Stimulated activated CD8-positive, alpha-beta memory T cell treated with anti-CD3 and anti-CD28 coated beads, Interleukin-15, amount 100 ng/mL, for 4 hours (primary cell): ENCODE measurements at regions not wholly inside any gene's neighbourhood (a gene's known extent, or its start where the extent isn't known, plus 50 kb on each side); places are given as distances from the start of the nearest gene placed in this dataset.
"Not testable (repeated sequence)": the region's sequence is repeated elsewhere in the genome, so short reads cannot be mapped to it uniquely, and the experiment has no call there.

Experiments used
- DNase-seq, 2 donors: peaks; one replicate each; pipeline ENCODE4 v3.0.0-alpha.2; 2020; ENCODE audit warnings: low read depth in 2 of 2

DNA sequence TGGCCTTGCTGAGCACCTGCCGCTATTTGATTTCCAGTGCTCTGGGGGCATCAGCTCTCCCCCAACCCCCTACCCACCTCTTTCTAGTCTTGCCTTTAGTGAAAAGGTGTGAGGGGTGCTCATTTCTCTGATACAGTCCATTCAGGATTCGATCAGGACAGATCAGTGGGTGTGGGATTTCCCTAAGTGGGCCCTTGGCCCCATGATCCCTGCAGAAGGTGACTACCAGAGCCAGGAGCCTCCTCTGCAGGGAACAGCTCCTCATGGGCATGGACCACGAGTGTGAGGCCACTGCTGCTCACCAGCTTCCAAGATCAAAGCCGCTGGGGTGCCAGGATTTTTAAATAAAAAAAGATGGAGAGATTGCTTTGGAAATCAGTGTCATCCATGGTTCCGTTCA lies 835.2 kb upstream of the ID2 start:
- no peak for DNase-seq

DNA sequence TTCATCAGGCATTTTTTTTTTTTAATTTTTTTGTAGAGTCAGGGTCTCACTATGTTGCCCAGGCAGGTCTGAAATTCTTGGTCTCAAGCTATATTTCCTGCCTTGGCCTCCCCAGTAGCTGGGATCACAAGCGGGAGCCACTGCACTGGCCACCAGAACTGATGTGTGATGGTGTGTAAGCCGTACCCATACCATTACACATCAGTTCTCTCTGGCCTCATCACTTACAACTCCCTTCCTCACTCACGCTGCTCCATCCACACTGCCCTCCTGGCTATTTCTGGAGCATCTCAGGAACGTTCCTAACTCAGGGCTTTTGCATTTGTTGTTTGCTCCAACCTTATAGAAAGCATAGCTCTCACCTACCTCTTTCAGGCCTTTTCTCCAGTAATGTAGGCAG lies 834.5 kb upstream of the ID2 start:
- no peak for DNase-seq

DNA sequence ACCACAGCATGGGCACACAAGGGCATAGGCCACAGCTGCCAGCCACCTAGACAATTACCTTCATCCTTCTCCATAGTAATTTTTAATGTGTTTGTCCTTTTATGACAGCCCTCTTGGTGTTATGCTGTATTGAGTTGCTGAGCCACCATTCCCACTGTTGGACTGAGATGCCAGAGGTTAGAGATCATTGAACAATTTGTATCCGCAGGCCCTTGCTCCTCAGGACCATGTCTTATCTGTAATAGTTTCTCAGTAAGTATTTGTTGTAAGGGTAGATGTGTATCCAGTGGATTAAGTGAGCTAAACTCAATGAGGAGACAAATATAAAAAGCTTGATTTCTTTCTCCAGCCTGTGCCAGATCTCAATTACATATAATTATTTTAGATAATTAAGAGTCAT lies 832.8 kb upstream of the ID2 start:
- no peak for DNase-seq

DNA sequence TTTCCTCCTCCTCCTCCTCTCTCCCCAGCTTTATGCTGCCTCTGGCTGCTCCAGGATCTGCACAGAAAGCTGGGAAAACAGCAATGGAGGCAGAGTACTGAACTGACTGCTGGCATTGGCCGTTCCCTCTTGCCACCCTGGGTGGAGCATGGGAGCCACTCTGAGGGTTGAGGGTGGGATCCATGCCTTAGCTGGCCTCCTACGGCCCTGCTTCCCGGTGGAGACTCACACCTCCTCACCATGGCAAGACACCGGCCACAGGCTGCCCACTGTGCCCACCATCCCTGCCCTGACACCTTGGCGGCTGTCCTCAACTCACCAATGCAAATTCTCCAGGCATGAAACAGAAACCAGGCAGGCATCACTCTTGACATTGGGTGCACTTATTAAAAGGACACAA lies 832.3 kb upstream of the ID2 start:
- DNase-seq, result no peak

DNA sequence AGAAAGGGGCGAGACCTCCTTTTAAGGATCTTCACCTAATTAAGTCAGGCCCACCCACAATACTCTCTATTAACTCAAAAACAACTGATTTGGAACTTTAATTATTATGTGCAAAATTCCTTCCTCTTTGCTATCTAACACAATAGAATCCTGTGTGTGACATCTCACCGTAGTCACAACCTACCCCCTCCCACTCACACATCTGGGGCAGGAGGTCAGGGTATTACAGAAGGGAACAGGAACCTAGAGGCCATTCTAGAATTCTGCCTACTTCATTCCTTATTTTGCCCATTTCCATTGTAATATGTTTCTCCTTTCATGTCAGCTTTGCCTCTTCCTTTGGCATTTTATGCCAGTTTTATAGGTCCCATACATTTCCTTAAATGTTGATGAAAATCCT lies 829.3 kb upstream of the ID2 start:
- DNase-seq, result no peak

DNA sequence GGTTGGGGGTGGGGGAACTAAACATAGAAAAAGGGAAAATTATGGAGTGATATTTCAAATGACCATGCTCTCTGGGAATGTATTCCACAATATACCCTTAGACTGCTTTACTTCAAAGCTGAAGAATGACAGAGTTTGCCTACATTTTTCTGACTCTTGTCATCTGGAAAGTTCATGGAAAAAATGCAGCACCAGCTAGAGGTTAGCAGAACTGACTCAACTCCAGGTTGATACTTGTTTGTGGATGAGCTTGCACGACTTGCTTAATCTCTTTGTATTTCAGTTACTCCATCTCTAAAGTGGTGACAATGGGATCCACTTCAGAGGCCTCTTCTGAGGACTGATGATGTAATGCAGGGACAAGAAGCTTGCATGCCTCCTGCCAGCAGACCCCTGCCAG lies 824.0 kb upstream of the ID2 start:
- no peak for DNase-seq

DNA sequence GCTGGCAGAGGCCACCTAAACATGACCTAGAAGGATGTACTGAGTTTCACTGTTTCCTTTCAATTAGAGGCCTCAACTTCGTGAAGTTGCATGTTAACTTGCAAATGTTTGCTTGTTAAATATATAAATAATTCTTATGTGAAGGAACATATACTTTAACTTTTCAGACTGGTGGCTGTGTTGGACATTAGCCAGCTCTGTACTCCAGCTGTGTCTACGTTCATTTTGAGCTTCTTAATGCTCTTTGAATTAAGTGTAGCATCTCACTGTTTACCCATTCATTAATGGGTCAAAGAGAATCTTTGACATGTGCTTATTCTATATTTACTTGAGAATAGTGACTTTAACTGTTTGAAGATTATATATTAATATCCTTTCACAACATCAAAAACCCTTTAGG lies 823.2 kb upstream of the ID2 start:
- no peak for DNase-seq

DNA sequence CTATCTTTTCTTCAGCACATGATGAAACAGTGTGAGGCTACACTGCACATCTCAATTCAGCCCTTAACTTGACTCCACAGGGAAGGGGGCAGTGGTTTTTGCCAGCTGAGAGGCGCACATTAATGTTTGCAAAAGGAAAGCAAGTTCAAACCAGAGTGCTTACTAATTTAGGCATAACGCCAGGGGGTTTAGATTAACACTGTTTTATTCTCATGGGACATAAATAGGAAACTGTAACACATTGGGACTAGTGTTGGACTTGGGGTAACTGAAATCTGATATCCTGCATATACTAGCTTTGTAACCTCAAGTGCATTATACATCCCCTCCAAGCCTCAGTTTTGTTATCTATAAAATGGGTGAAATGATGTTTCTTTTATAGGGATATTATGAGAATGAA lies 821.2 kb upstream of the ID2 start:
- no peak for DNase-seq

DNA sequence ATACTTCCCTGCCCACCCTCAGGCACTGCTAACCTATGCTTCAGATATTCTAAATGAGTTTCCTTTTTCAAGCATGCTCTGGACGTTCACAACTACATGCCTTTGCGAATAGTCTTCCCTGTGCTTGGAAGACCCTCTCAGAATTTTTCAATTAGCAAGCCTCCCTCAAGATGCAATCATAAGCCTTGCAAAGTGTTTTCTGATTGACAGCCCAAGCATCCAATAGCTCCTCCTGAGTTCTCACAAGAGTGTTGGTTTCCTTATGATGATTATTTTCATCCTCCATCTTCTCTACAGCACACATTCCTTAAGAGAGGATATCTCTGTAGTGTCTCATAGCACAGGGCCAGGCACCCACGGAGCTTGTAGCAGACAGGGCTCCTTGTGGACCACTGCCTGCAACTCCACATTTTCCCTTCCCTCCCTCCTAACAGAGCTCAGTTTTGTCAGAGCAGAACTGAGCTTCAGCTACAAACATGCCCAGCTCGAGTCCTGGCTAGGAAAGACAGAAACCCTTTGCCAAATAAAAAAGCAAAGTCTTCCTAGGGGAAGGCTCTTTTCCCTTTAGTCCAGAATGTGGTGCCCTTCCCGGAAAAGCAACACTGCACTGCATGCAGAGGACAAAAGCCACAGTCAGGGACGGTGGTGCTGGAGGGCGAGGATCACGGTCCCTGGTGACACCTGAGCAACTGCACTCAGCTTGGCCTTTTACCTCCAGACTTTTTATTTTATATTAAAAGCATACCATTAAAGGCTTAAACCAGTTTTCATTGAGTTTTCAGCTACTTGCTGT lies 819.8 kb upstream of the ID2 start:
- DNase-seq, result no peak

DNA sequence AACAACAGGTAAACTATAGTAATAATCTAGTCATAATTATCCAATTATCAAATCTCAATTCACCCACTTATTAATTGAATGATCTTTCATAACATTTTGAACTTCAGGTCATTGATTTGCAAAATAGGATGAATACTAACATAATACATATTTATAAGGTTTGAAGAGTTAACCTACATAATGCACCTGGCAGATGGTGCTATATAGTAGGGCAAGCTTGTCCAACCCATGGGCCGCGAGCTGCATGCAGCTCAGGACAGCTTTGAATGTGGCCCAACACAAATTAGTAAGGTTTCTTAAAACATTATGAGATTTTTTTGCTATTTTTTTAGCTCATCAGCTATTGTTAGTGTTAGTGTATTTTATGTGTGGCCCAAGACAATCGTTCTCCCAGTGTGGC lies 815.8 kb upstream of the ID2 start:
- DNase-seq, result no peak

DNA sequence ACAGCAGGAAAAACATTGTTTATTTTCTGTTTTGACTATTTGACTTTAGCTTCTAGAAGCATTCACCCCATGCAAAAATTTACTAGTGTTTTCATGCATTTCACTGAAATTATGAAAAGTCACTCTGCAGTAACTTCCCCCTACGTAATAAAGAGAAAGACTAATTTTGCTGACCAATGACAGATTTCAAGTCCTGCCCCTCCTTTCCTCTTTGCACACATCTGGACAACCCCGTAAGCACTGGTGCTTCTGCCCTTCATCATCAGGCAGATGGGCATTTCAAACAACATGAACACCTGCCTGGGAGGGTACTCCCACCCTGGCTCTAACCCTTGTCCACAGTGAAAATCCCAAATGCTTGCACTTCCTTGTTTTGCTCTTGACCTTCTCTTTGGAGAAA lies 815.0 kb upstream of the ID2 start:
- DNase-seq, result no peak

DNA sequence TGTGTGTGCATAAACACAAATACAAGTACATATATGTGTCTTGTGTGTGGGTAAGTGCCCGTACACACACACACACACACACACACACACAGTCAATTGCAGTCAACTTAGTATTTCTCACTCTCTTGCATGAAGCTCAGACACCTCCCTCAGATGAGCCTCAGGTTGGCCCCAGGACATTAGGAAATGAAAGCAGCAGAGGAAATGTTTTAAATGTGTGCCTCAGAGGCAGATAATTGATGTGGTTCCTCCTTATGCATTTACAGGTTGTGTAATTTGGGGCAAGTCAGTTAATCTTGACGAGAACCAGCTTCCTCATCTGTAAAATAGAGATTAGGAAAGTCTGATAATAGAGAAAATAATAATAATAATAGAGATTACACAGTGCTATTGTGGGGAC lies 814.0 kb upstream of the ID2 start:
- no peak for DNase-seq

DNA sequence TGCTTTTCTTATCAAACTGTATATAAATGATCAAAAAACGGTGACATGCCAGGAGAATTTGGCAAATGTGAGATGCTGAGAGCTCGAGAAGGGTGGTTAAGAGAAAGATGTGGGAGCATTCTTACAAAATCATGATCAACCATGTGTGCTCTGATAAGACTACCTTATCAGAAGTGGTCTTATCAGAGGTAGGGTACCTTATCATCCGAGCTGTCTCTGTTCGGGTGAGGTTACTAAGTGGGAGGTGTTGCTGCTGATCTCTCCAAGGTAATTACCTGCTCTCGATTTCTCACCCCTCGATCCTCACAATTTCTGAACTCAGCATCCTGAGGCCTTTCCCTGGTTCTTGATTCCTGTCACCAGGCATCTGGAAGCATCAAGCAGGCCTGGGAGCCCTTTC lies 813.0 kb upstream of the ID2 start:
- DNase-seq, result no peak

DNA sequence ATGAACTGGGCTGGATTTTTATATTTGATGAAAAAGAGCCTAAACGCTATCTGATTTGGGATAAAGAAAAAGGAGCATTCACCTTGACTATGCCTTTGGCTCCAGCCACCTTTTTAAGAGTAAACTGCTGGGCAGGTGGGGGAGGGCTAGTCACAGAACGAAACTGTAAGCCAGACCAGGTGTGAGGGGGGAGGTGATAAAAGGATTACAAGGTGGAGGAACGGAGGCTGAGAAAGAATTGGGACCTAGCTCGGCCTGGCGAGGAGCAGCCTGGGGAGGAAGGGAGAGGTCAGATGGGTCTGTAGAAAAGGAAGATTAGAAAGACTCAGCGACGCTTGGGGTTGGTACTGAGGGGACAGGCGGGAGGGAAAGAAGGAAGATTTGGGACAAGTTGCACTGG lies 805.4 kb upstream of the ID2 start:
- DNase-seq, result not testable (repeated sequence)

DNA sequence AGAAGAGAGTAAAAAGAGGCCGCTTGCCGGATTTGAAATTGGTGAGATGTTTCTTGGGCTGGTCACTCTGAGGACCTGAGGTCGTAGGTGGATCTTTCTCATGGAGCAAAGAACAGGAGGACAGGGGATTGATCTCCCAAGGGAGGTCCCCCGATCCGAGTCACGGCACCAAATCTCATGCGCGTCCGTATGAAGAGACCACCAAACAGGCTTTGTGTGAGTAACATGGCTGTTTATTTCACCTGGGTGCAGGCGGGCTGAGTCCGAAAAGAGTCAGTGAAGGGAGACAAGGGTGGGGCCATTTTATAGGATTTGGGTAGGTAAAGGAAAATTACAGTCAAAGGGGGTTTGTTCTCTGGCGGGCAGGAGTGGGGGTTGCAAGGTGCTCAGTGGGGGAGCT lies 803.6 kb upstream of the ID2 start:
- not testable (repeated sequence) for DNase-seq

DNA sequence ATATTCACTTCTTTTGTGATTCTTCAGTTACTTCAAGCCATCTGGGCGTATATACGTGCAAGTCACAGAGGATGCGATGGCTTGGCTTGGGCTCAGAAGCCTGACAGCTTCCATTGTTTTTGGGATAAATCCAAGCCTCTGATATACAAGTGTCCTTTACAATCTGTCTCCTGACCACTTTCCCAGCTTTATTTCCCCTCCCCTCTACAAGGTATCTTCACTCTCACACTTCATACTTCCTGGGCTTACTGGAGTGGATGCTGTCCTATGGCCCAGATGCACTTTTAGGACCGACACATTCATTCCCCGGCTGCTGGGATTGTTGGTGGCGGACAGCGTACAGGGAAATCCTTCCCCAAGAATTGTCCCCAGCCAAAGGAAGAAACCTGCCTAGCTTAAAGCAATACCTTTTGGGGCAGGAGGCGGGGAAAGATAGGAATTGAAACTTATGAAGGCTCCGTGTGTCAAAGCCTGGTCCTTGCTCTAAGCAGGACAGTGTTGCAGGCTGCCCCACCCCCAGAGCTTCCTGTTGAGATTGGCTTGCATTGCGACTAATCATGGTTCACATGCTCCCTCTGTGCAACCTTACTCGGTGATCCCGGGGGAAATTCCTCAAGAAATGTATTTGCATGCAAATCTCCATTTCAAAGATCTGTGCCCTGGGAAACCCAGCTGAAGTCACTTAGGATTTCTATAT lies 802.9 kb upstream of the ID2 start:
- DNase-seq, result no peak

DNA sequence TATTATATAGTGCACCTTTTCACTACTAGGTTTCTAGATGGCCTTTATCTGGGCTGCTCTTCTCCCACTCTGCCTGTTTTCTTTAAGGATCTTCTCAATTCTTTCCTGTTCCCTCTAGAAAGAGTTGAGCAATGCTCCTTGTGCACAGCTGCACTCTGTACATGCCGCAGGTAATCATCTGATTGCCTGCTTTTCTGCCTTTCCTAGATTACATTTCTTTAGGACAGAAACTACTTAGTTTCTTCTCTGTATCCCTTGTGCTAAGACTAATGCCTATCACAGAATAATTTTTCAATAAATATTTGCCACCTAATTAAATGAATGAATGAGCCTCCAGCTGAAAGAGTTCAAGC lies 802.4 kb upstream of the ID2 start:
- DNase-seq, result no peak

DNA sequence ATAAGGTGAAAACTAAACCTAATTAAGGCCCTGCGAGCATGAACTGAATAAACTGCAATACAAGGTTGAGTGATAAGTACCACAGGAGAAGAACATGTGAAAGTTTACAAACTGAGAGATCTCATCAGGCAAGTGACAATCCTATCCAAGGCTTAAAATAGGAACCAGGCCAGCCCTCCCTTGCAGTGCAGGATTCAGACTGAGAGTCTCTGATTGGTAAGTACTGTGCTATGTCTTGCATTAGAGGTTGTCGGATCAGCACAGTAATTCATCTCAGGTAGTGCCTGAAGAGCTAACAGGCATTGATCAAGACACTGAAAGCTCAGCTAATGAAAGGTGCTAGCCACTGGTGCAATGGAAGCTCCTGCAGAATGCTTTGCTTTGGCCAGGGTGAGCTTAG lies 801.7 kb upstream of the ID2 start:
- no peak for DNase-seq

DNA sequence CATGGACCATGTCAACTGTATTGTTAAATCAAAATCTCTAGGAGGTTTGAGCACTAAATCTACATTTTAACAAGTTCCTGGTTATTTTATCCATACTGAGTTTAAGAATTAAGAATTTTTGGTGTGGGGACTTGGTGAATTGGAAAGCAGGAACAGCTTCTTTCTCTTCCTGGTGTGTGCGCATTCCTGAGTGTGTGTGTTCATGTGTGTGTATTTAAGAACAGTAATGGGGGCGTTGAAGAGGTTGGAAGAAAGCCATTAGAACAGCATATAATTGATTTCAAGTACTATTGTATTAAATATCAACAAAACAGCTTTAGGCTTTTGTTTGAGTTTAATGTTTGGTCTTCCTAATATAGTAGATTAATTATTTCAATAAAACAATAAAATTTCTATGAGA lies 801.3 kb upstream of the ID2 start:
- no peak for DNase-seq

DNA sequence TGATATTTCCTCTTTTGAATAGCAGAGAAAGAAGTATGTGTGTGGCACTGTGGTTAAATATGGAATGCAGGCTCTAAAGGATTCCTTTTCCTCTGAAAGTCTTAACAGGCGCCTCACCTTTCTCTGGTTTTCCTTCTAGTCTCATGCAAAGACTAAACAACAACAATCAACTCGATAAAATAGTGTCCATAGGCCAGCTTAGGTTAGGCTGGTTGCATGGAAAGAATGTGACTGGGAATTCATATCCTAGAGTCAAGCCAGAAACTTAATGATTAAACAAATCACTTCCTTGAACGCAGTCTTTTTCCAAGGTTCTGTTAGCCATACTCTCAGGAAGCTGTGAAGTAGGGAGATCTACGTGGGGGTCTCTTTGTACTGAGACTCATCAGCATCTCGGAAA lies 800.8 kb upstream of the ID2 start:
- no peak for DNase-seq

DNA sequence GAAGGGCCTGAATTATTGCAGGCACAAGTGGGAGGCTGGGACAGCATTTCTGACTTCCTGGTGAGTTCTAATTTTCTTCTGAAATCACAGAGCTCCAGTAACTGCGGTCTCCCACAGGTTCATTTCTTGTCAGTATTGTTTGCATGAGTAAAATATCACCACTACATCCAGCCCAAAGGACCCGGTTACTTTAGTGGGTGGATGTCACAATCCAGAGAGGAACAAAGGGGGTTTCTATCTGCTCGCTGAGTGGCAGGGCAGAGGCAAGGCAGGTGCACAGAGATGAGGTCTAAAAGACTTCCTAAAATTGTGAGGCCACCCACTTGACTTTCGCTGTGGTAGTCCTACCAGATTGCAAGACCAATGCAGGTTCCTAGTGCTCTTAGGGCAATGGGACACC lies 800.4 kb upstream of the ID2 start:
- DNase-seq, result no peak

DNA sequence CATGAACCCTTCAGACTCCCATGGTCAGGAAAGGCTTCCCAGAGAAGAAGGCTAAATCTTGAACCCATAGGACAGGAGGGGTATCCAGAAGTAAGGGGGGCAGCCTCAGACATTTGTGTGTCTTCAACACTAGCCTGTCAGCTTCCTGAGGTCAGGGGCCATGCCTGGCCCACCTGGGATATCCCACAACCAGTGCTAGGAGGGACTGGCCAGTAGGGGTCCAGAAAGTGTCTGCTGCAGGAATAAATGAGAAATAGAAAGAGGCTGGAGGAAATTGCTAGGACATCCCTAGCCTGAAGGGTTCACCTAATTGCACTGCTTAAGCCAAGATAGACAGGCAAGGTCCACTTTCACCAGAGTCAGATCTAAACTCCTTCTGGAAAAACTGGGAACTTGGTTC lies 799.6 kb upstream of the ID2 start:
- no peak for DNase-seq

DNA sequence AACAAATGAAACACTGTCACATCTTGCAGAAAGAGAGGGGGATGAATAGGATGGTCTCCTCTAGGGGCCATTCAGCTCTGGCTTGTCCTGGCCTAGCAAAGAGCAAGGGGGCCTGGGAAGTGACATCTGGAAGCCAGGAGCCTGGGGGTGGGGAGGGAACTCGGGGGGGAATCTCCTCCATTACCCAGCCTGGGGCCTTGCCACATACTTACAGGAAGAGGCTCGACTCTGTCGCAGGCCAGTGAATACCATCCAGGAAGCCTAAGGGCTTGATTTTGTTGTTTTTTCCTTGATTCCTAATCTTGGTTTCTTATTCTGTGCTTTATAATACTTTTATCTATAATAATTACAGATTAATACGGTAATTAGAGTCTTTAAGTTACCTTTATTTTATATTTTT lies 797.5 kb upstream of the ID2 start:
- no peak for DNase-seq

DNA sequence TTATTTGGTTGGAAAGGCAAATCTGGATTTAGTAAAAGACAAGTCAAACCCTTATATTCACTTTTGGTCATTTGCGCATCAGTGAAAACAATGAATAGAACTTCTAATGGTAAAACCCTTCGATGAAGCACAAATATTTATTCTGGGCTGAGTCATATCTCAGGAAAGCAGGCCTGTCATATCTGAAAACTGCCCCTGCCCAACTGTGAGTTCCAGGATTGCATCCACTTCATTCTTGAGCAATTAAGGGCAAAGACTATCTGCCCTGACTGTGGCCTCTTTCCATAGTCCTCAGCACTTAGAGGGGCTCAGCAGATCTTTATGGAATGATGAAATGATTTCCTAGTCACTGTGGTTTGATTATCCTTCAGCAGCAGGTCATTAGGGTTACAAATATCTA lies 795.2 kb upstream of the ID2 start:
- DNase-seq, result no peak
